ENCODE measurements at regions not wholly inside any gene's neighbourhood (a gene's known extent, or its start where the extent isn't known, plus 50 kb on each side); places are given as distances from the start of the nearest gene placed in this dataset.

- TF ChIP-seq ZBTB40 (IDR thresholded peaks at IDR 0.05; ENCODE audit: borderline replicate concordance): no peak
- no peak for TF ChIP-seq RAD21 (IDR thresholded peaks at IDR 0.05; ENCODE audit: insufficient read depth, low read depth, low read length)
Observed at GRCh38 chr20:56861590-56861989, 232.5 kb downstream of the TFAP2C start (continued).

DNA sequence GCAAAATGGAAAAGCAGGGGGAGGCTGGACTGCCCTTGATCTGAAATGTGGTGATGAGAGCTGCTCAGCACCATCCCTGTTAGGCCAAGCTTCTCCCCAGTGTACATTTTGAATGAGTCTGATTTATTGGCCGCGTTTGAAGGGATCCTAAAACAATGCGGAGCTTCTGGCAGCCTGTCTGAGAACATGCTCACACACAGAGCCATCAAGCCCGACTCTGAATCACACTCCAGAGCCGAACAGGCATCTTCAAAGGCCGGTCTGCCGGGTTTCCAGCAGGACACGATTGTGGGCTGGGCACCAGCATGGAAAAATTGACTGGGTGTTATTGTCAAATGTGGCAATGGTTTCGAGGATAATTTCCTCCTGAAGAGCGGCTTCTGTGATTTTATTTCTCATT is 235.9 kb downstream of the TFAP2C start:
- TF ChIP-seq MTA2 (IDR thresholded peaks at IDR 0.05; ENCODE audit: low read depth) (no peak), ELK1 (IDR thresholded peaks at IDR 0.05; ENCODE audit: low read depth, low read length) (no peak), CBFB (IDR thresholded peaks at IDR 0.05; ENCODE audit: low read depth) (no peak), POLR2A (IDR thresholded peaks at IDR 0.05; ENCODE audit: low read depth, low read length) (no peak), BCL11A (IDR thresholded peaks at IDR 0.05; ENCODE audit: low read depth, low read length) (no peak), FOXK2 (IDR thresholded peaks at IDR 0.05) (no peak)
- 18% methylated on average over 10 of the region's 10 CpGs for WGBS (ENCODE audit: insufficient coverage, insufficient replicate concordance, low lambda C conversion rate, missing lambda C conversion rate)
- H3K27me3 ChIP-seq (replicated peaks in 1 of 2; ENCODE audit: control insufficient read depth in 2 of 2, insufficient read depth in 2 of 2, low read length in 1 of 2): peaks cover 0 to 2% of the 10 kb centered on the region in 2 experiments; a peak in 2 of 4 replicates
- no peak overlapping the region for H2AFZ ChIP-seq (ENCODE audit: control insufficient read depth, low read depth, low read length)
- CTCF ChIA-PET: no interaction called here
- POLR2A ChIA-PET: no interaction called here
- no peak for DNase-seq (ENCODE audit: low read depth, low spot score)
- intact Hi-C loops (cut with micrococcal nuclease; ENCODE audit: unreplicated experiment) (no loop called here), in situ Hi-C loops (cut with MboI) (no loop called here)
- no TSS peak for BruUV-seq (replicated peaks)
- RAD21 ChIA-PET (ENCODE audit: unreplicated experiment): no interaction called here
- no peaks in the 10 kb centered on the region for H3K79me2 ChIP-seq (ENCODE audit: control insufficient read depth, insufficient read depth, low read length)
- H3K36me3 ChIP-seq (ENCODE audit: control insufficient read depth in 2 of 2, insufficient read depth in 2 of 2, low read length in 1 of 2): no peaks in the 10 kb centered on the region
- H3K27ac ChIP-seq (ENCODE audit: control insufficient read depth, insufficient read depth): no peak overlapping the region
- no peak overlapping the region for H3K4me2 ChIP-seq (ENCODE audit: control insufficient read depth, insufficient read depth)
- no peak overlapping the region for H3K4me3 ChIP-seq
- H3K9me3 ChIP-seq (replicated peaks; ENCODE audit: control insufficient read depth, insufficient read depth, low read length): no peaks in the 10 kb centered on the region
- FAIRE-seq: no peak
- H3K9ac ChIP-seq (ENCODE audit: control insufficient read depth, insufficient read depth, low read length): no peak overlapping the region
- H3K4me1 ChIP-seq (ENCODE audit: control insufficient read depth, insufficient read depth, low read length): no peaks in the 10 kb centered on the region
- ATAC-seq: no peak
- no peaks in the 10 kb centered on the region for H4K20me1 ChIP-seq (ENCODE audit: control insufficient read depth, insufficient read depth)
- SMC1A ChIA-PET (ENCODE audit: uncharacterized antibody, unreplicated experiment): no interaction called here
